NCI-H128 (cell line): ENCODE measurements at regions not wholly inside any gene's neighbourhood (a gene's known extent, or its start where the extent isn't known, plus 50 kb on each side); places are given as distances from the start of the nearest gene placed in this dataset.
"Not testable (repeated sequence)": the region's sequence is repeated elsewhere in the genome, so short reads cannot be mapped to it uniquely, and the experiment has no call there.

Experiments
- DNase-seq: peaks from one replicate; lab custom pipeline; 2025; ENCODE audit not compliant: unreplicated experiment; lab: John Stamatoyannopoulos, UW

- DNase-seq = no peak
Observed at GRCh38 chr4:183814461-183814860, 90.6 kb upstream of the STOX2 start.

DNA sequence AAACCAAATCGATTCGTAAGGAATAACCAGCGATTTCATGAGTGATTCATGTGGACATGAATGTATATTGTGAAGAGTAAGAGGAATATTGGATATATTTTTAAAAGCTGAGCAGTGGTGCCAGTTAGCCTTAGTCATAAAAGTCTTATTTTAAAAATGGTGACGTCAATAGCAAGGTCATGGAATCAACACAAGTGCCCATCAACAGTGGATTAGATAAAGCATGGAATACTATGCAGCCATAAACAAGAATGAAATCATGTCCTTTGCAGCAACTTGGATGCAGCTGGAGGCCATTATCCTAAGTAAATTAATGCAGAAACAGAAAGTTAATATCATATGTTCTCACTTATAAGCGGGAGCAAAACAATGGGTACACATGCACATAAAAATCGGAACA, 89.0 kb upstream of the STOX2 start:
- DNase-seq = no peak

- DNase-seq = no peak
Observed at GRCh38 chr4:183816882-183817509, 88.1 kb upstream of the STOX2 start.

GRCh38 chr4:183818591-183818990, 86.5 kb upstream of the STOX2 start:
- DNase-seq = not testable (repeated sequence)

DNA sequence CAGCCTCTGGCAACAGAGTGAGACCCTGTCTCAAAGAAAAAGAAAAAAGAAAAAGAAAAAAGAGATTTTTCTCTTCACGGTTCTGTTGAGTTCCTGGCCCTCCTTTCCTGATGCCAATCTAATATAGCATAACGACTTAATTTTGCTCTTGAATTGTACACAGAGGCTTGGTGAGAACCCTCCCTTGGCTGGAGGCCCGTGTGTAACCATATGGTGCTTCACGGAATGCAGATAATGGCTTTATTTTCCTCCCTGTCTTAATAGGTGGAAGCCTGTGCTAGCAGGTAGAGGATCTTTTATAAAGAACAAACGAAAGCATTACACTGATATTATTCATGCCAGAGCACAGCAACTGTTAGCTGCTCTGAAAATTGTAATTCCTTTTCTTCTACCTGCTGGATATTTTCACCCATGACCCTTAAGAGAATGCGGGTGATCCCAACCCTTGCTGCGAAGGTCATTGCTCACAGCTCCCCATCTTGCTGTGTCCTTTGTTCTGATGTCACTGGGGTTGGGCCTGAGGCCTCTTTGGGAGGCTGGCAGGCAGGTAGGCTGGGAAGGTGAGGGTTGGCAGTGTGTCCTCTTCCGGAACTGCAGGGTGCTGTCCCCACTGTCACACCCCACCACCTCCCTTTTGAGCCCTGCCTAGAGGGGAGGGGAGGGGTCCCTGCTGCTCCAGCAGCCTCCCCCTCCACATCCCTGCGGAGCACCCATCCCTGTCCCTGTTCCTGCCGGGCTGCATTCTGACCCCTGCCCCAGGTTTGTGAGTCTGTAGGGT, 83.8 kb upstream of the STOX2 start:
- DNase-seq = no peak

GRCh38 chr4:183823434-183823833, 81.7 kb upstream of the STOX2 start:
- no peak for DNase-seq

- DNase-seq = no peak
Observed at GRCh38 chr4:183825346-183825745, 79.8 kb upstream of the STOX2 start.

GRCh38 chr4:183826461-183826860, 78.6 kb upstream of the STOX2 start:
- no peak for DNase-seq

DNA sequence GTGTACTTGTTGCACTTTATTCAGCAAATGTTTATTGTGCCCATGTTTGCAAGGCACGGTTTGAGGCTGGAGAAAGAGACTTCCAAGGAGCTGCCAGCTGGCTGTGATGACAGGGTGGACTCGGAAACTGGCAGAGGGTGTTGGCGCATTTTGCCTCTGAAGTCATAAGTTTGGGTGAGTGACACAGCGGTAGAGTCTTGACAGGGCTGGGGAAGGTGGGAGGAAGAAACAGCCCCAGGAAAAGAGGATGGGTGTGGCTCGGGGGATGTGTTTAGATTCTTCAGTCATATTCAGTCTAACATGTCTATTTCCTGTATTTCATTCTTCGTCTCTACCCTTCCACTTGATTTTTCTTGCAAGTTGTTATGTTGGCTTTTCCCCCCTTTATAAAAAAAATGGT, 77.0 kb upstream of the STOX2 start:
- no peak for DNase-seq

GRCh38 chr4:183828839-183829238, 76.3 kb upstream of the STOX2 start:
- no peak for DNase-seq

- DNase-seq = no peak
Observed at GRCh38 chr4:183830438-183830985, 74.6 kb upstream of the STOX2 start.

DNA sequence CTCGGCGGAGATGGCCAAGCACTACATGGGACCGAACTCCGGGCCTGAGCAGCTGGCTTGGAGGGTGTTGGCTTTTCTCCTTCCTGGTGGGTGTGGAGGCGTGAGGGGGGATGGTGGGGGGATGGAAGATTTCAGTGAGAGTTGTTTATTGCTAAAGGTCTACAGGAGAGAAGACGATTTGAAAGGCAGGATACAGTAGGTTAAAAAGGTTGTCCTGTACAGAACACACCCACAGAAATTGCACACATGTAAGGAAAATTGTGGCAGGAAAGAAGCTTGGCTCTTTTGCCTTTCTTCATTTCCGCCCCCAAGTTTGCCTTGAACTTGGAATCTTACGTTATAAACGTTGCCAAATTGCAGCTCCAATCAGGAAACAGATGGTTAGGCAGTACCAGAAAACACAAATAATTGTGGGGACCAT, 74.1 kb upstream of the STOX2 start:
- no peak for DNase-seq

- no peak for DNase-seq
Observed at GRCh38 chr4:183831683-183832082, 73.4 kb upstream of the STOX2 start.

DNA sequence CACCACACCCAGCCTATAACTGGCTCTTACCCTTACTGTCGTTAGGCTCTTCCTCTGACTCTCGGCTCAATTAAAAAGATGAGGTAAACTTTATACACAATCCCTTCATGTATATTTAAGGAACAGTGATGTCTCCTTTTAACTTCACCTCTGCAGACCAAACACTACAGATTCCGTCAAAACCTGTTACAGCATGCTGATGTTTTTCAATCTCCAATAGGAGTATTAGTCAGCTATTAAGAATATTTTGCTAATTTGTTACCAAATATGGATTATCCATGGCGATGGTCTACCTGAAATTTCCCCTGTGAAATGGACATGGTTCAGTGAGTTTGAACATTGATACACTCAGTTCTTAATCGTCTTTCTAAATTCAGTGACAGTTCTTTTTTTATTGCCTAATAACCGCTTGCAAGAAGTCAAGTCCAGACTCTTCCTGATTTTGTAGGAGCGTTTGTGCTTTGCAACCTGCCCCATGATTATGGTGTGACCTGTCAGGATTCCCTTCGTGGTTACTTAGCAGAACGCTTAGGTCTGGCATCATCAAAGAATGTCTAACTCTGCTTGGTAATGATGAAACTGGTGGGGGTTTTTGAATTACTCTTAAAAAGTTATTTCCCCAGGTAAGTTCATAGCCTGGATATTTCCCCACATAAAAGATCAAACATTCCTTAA, 72.2 kb upstream of the STOX2 start:
- DNase-seq = no peak

- DNase-seq = no peak
Observed at GRCh38 chr4:183834252-183834651, 70.9 kb upstream of the STOX2 start.

- DNase-seq = no peak
Observed at GRCh38 chr4:183837222-183837621, 67.9 kb upstream of the STOX2 start.

- DNase-seq = no peak
Observed at GRCh38 chr4:183838987-183839712, 66.0 kb upstream of the STOX2 start.

DNA sequence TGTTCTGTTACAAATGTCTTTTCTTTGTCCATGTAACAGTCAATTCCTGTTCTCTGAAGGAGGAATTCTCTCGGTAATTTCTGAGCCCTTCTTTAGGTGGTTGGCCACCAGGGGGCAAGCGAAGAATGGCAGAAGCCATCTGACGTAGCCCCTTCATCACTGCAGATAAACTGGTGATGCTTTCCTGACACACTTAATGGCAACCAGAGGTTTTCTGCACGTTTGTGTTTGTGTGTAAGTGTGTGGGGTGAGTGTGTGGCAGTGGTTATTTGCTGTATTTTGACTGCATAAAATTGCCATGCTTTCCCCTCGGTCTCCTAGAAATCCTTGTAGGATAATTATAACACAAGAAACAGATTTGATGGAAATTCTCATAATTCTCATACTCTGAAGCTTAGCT, 64.8 kb upstream of the STOX2 start:
- peak; percentile 59 for DNase-seq

GRCh38 chr4:183841001-183841400, 64.1 kb upstream of the STOX2 start:
- DNase-seq = no peak

DNA sequence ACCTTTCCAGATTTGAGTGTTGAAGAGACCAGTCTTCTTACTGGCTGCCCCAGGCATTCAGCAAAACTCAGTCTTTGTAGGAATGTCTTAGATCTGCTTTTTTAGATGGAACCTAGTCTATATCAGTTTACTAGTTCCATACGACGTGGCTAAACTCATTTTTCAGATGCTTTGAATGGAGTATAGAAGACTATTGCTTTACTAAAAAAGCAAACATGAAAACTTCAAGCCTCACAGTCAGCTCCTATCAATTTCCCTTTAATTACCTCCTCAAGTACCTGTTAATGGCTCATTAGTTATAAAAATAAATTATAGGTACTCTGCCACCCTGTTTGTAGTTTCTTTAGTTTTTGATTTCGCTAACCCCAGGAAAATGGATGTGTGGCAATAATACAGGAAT, 63.0 kb upstream of the STOX2 start:
- no peak for DNase-seq

DNA sequence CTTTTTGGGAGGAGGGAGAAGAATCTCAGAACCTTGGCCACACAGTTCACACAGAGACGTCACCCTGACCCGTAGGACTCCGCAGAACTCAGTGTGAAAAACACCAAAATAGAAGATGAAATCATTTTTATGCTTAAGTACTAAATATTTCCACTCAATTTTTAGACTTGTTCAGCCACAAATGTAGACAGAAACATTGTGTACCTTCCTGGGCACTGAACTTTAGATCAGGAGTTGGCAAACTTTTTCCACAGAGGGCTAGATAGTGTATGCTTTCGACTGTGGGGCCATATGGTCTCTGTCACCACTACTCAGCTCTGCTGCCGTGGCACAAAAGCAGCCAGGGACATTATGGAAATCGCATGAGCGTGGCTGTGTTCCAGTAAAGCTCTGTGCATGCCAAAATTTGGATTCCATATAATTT, 61.8 kb upstream of the STOX2 start:
- no peak for DNase-seq
